ENCODE measurements at regions not wholly inside any gene's neighbourhood (a gene's known extent, or its start where the extent isn't known, plus 50 kb on each side); places are given as distances from the start of the nearest gene placed in this dataset.

DNA sequence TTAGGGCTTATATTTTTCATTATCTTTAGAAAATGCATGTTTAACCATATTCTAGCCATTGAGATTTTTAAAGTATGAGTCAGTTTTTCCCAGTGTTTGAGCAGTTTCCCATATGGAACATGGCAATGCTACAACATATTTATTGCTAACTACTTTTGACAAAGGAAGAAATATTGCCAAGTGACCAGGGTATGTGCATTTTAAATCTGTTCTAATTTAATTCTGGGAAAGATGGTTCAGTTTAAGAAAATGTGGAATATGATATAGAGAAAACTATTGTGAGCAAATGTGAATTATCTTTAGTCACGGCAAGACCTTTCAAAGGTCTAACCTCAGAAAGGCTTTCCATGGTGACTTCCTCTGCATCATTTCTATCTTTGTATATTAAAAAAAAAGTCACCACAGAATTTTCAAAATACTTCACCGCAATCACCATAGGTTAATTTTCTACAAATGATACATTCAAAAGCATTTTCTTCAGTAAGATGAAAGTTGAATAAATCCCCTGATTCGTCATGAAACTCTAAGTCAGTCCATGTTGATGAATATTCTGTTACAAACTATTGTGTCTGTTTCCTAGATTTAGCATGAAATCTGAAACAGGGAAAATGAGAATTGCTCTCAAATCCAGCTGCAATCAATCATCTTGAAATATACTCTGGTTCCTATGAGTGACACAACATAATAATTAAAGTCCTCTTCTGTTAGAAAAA, 2349.0 kb upstream of the TENM3 start:
- no peaks in the 10 kb centered on the region for H4K20me1 ChIP-seq (ENCODE audit: insufficient read depth, low read length)
- no peaks in the 10 kb centered on the region for H3K36me3 ChIP-seq (replicated peaks in 1 of 2; ENCODE audit: control insufficient read depth in 1 of 2, insufficient read depth in 2 of 2, low read length in 2 of 2)
- H3K79me2 ChIP-seq (ENCODE audit: insufficient read depth, low read length), result no peaks in the 10 kb centered on the region
- no peak overlapping the region for H2AFZ ChIP-seq (ENCODE audit: low read length)
- no peak overlapping the region for H3K4me2 ChIP-seq (ENCODE audit: low read depth, low read length)
- no peaks in the 10 kb centered on the region for H3K4me1 ChIP-seq (ENCODE audit: insufficient read depth, low read length)
- H3K27ac ChIP-seq (ENCODE audit: extremely low read length, insufficient read depth, low read length), result no peak overlapping the region
- no TSS peak for BruUV-seq (replicated peaks)
- CTCF ChIA-PET (ENCODE audit: low intra/inter-chr PET ratio, low total read pairs), result no interaction called here
- no peak overlapping the region for H3K4me3 ChIP-seq (replicated peaks in 1 of 3; ENCODE audit: insufficient read depth in 1 of 3, low read depth in 2 of 3, low read length in 3 of 3)
- H3K9ac ChIP-seq (ENCODE audit: insufficient read depth, low read depth, low read length), result no peak overlapping the region
- POLR2A ChIA-PET, result no interaction called here
- FAIRE-seq, result no peak
- H3K27me3 ChIP-seq (ENCODE audit: control insufficient read depth in 1 of 2, insufficient read depth in 2 of 2, low read length in 2 of 2), result no peaks in the 10 kb centered on the region
- TF ChIP-seq ZNF562 (CRISPR knock-in tag; IDR thresholded peaks at IDR 0.05; ENCODE audit: borderline replicate concordance) (no peak), FUBP1 (CRISPR knock-in tag; IDR thresholded peaks at IDR 0.05; ENCODE audit: borderline replicate concordance) (no peak), ZNF34 (CRISPR knock-in tag; IDR thresholded peaks at IDR 0.05; ENCODE audit: borderline replicate concordance) (no peak), KAT8 (CRISPR knock-in tag; IDR thresholded peaks at IDR 0.05) (no peak), HMG20A (CRISPR knock-in tag; IDR thresholded peaks at IDR 0.05; ENCODE audit: borderline replicate concordance) (no peak)
- DNase-seq (ENCODE audit: low spot score), result no peak
- 31% methylated on average over 3 of the region's 3 CpGs for WGBS (ENCODE audit: low lambda C conversion rate)
- intact Hi-C loops (cut with micrococcal nuclease; ENCODE audit: unreplicated experiment), result loop anchor here (5.0 kb wide), 1 partner anchor 88 kb away; no protein-coding TSS in a partner anchor
- no peak for ATAC-seq
- H3K9me3 ChIP-seq (ENCODE audit: low read length), result no peaks in the 10 kb centered on the region
- in situ Hi-C loops (cut with HindIII; ENCODE audit: extremely low pct_ligation_motif_present, low pct_unique_long_range_greater_than_20kb), result no loop called here

GRCh38 chr4:179919587-179919986, 2323.6 kb upstream of the TENM3 start:
- DNase-seq (ENCODE audit: low spot score), result no peak
- no peak overlapping the region for H3K4me3 ChIP-seq (replicated peaks in 1 of 3; ENCODE audit: insufficient read depth in 1 of 3, low read depth in 2 of 3, low read length in 3 of 3)
- no peaks in the 10 kb centered on the region for H3K36me3 ChIP-seq (replicated peaks in 1 of 2; ENCODE audit: control insufficient read depth in 1 of 2, insufficient read depth in 2 of 2, low read length in 2 of 2)
- H3K4me2 ChIP-seq (ENCODE audit: low read depth, low read length), result no peak overlapping the region
- no peak overlapping the region for H3K27ac ChIP-seq (ENCODE audit: extremely low read length, insufficient read depth, low read length)
- H3K4me1 ChIP-seq (ENCODE audit: insufficient read depth, low read length), result no peaks in the 10 kb centered on the region
- ChIA-PET CTCF (ENCODE audit: low intra/inter-chr PET ratio, low total read pairs) (no interaction called here), POLR2A (no interaction called here)
- TF ChIP-seq PCBP2 (optimal IDR thresholded peaks at IDR 0.05; ENCODE audit: low read depth, low read length, poor library complexity, severe bottlenecking) (no peak), IKZF1 (IDR thresholded peaks at IDR 0.05) (no peak), ZNF460 (CRISPR knock-in tag; IDR thresholded peaks at IDR 0.05; ENCODE audit: borderline replicate concordance) (no peak), ZNF556 (CRISPR knock-in tag; IDR thresholded peaks at IDR 0.05; ENCODE audit: borderline replicate concordance) (no peak), YEATS2 (CRISPR knock-in tag; IDR thresholded peaks at IDR 0.05; ENCODE audit: borderline replicate concordance) (no peak), ZEB1 (IDR thresholded peaks at IDR 0.05; ENCODE audit: insufficient replicate concordance, low read depth) (no peak), TFDP1 (CRISPR knock-in tag; IDR thresholded peaks at IDR 0.05; ENCODE audit: borderline replicate concordance) (no peak), FOSL2 (CRISPR knock-in tag; IDR thresholded peaks at IDR 0.05) (no peak), AKAP8 (CRISPR knock-in tag; IDR thresholded peaks at IDR 0.05) (no peak)
- H3K9me3 ChIP-seq (ENCODE audit: low read length), result no peaks in the 10 kb centered on the region
- no peaks in the 10 kb centered on the region for H3K79me2 ChIP-seq (ENCODE audit: insufficient read depth, low read length)
- H2AFZ ChIP-seq (ENCODE audit: low read length), result no peak overlapping the region
- no TSS peak for BruUV-seq (replicated peaks)
- FAIRE-seq, result no peak
- H4K20me1 ChIP-seq (ENCODE audit: insufficient read depth, low read length), result no peaks in the 10 kb centered on the region
- H3K27me3 ChIP-seq (ENCODE audit: control insufficient read depth in 1 of 2, insufficient read depth in 2 of 2, low read length in 2 of 2), result no peaks in the 10 kb centered on the region
- H3K9ac ChIP-seq (ENCODE audit: insufficient read depth, low read depth, low read length), result no peak overlapping the region
- ATAC-seq, result no peak
- intact Hi-C loops (cut with micrococcal nuclease; ENCODE audit: unreplicated experiment), result no loop called here
- in situ Hi-C loops (cut with HindIII; ENCODE audit: extremely low pct_ligation_motif_present, low pct_unique_long_range_greater_than_20kb), result no loop called here

Measured in HepG2 (cell line).